HG02840 (cell line): ENCODE measurements at regions not wholly inside any gene's neighbourhood (a gene's known extent, or its start where the extent isn't known, plus 50 kb on each side); places are given as distances from the start of the nearest gene placed in this dataset.
"Not testable (repeated sequence)": the region's sequence is repeated elsewhere in the genome, so short reads cannot be mapped to it uniquely, and the experiment has no call there.

Experiments
- ATAC-seq: cut with Tn5 transposase; IDR thresholded peaks from one replicate; pipeline ENCODE4 v1.9.1; 2021; ENCODE audit warnings: mild to moderate bottlenecking, moderate library complexity, moderate number of reproducible peaks; ENCODE audit not compliant: unreplicated experiment, low FRiP score

- not testable (repeated sequence) for ATAC-seq
Observed at GRCh38 chr4:82301390-82301789, 72.4 kb downstream of the HNRNPD start.

GRCh38 chr4:82293304-82293703, 80.5 kb downstream of the HNRNPD start:
- ATAC-seq: peak; percentile 98

- ATAC-seq: no peak
Observed at GRCh38 chr4:82287720-82288119, 86.1 kb downstream of the HNRNPD start.

GRCh38 chr4:82284858-82285805, 88.7 kb downstream of the HNRNPD start:
- peak; percentile 100 for ATAC-seq

- no peak for ATAC-seq
Observed at GRCh38 chr4:82284475-82284857, 89.3 kb downstream of the HNRNPD start.

- no peak for ATAC-seq
Observed at GRCh38 chr4:82282875-82283274, 90.9 kb downstream of the HNRNPD start.

- not testable (repeated sequence) for ATAC-seq
Observed at GRCh38 chr4:82279550-82279949, 94.2 kb downstream of the HNRNPD start.

GRCh38 chr4:82276332-82276640, 97.5 kb downstream of the HNRNPD start:
- no peak for ATAC-seq

GRCh38 chr4:82275431-82276331, 98.1 kb downstream of the HNRNPD start:
- no peak for ATAC-seq

- not testable (repeated sequence) for ATAC-seq
Observed at GRCh38 chr4:82274700-82275099, 99.1 kb downstream of the HNRNPD start.

GRCh38 chr4:82272523-82272922, 101.3 kb downstream of the HNRNPD start:
- ATAC-seq: not testable (repeated sequence)

- not testable (repeated sequence) for ATAC-seq
Observed at GRCh38 chr4:82271915-82272480, 101.8 kb downstream of the HNRNPD start.

- no peak for ATAC-seq
Observed at GRCh38 chr4:82268826-82269193, 105.0 kb downstream of the HNRNPD start.

- ATAC-seq: no peak
Observed at GRCh38 chr4:82268050-82268825, 105.6 kb downstream of the HNRNPD start.

GRCh38 chr4:82267506-82267905, 106.3 kb downstream of the HNRNPD start:
- no peak for ATAC-seq

GRCh38 chr4:82266345-82266744, 107.4 kb downstream of the HNRNPD start:
- ATAC-seq: no peak

GRCh38 chr4:82261084-82261483, 112.7 kb downstream of the HNRNPD start:
- ATAC-seq: no peak

- no peak for ATAC-seq
Observed at GRCh38 chr4:82260632-82261031, 113.2 kb downstream of the HNRNPD start.

GRCh38 chr4:82256718-82257117, 117.1 kb downstream of the HNRNPD start:
- no peak for ATAC-seq

GRCh38 chr4:82255657-82256056, 118.1 kb downstream of the HNRNPD start:
- no peak for ATAC-seq
